NB4 (cell line): ENCODE measurements at regions not wholly inside any gene's neighbourhood (a gene's known extent, or its start where the extent isn't known, plus 50 kb on each side); places are given as distances from the start of the nearest gene placed in this dataset.

Experiments
- DNase-seq: peaks from one replicate; pipeline ENCODE4 v3.0.0; 2010; ENCODE audit warnings: low read depth
- H3K4me3 ChIP-seq: one replicate; pipeline ENCODE4 v1.5.1; 2011; ENCODE audit warnings: mild to moderate bottlenecking, low read depth, low read length, moderate library complexity
- MYC ChIP-seq: IDR thresholded peaks from 2 replicates; pipeline ENCODE4 v1.6.1; 2011; ENCODE audit warnings: low read depth, low read length
- POLR2A ChIP-seq: IDR thresholded peaks from 2 replicates; pipeline ENCODE4 v1.6.1; 2011; ENCODE audit warnings: mild to moderate bottlenecking; ENCODE audit not compliant: insufficient read length; ENCODE audit errors: extremely low read depth
- TF ChIP-seq, protein P1 (sequence below): IDR thresholded peaks from one replicate; pipeline ENCODE4 v1.5.1; 2012; ENCODE audit warnings: low read depth, low read length
- TF ChIP-seq, protein P2 (sequence below): IDR thresholded peaks from 2 replicates; pipeline ENCODE4 v1.6.1; 2011; ENCODE audit warnings: low read depth, low read length

DNA sequence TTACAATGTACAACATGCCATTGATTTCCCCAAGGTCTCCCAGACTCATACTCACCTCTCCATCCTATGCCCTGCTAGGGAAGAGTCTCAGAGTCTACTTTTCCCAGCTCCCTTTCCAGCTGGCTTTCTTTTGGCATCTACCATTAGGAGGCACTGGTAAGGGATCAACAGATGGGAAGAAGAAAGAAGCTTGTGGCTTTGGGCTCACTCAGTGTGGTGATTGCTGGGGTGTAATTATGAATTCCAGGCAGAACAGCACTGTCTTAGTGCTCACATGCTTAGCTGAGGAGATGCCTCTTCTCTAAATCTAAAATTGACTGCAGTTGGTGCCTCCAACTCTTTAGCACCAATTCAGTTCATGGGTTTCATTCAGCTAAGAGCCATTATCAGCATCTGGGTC, 330.0 kb downstream of the PSAT1 start:
- H3K4me3 ChIP-seq, result no peak overlapping the region
- no peak for DNase-seq
- no peak for TF ChIP-seq MYC
- TF ChIP-seq, protein P1, sequence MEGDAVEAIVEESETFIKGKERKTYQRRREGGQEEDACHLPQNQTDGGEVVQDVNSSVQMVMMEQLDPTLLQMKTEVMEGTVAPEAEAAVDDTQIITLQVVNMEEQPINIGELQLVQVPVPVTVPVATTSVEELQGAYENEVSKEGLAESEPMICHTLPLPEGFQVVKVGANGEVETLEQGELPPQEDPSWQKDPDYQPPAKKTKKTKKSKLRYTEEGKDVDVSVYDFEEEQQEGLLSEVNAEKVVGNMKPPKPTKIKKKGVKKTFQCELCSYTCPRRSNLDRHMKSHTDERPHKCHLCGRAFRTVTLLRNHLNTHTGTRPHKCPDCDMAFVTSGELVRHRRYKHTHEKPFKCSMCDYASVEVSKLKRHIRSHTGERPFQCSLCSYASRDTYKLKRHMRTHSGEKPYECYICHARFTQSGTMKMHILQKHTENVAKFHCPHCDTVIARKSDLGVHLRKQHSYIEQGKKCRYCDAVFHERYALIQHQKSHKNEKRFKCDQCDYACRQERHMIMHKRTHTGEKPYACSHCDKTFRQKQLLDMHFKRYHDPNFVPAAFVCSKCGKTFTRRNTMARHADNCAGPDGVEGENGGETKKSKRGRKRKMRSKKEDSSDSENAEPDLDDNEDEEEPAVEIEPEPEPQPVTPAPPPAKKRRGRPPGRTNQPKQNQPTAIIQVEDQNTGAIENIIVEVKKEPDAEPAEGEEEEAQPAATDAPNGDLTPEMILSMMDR, result no peak
- TF ChIP-seq POLR2A, result no peak
- TF ChIP-seq, protein P2, sequence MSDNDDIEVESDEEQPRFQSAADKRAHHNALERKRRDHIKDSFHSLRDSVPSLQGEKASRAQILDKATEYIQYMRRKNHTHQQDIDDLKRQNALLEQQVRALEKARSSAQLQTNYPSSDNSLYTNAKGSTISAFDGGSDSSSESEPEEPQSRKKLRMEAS, result no peak

DNA sequence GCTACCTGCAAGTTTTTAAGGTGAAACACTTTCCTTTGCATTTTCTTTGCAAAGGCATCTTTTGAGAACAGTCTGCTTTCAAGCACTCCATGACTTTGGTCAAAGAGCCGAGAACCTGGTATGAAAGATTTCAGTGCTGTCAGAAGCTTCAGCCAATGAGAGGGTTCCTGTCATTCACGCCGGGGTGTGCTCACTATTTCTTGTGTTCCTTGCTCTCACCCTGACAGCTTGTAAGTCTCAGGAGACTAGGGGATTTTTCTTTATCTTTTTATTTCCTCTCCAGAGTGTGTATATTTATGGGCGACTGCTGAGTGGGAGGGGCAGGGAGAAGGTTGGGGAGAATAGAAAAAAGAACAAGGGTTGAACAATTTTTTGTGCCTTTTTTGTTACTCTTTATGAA, 334.0 kb downstream of the PSAT1 start:
- TF ChIP-seq MYC, result no peak
- no peak for DNase-seq
- no peak overlapping the region for H3K4me3 ChIP-seq

DNA sequence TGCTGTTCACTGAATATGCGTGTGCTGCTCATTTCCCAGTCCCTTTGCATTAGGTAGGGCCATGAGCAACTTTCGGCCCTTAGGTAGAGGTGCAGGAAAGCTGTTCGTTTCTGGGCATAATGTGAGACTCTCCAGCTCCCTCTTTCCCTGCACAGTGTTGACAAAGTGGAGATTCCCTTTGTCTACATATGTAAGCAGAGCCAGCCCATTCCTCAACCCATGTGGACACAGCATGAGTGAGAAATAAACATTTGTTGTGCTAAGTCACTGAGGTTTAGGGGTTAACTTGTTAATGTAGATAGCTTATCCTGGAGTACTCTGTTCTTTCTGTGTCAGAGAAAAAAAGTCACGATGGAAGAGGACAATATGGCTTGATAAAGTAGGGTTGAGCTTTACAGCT, 343.8 kb downstream of the PSAT1 start:
- no peak for DNase-seq
- TF ChIP-seq, protein P1, result no peak
- TF ChIP-seq MYC, result no peak
- no peak for TF ChIP-seq POLR2A
- TF ChIP-seq, protein P2, result no peak
- no peak overlapping the region for H3K4me3 ChIP-seq

DNA sequence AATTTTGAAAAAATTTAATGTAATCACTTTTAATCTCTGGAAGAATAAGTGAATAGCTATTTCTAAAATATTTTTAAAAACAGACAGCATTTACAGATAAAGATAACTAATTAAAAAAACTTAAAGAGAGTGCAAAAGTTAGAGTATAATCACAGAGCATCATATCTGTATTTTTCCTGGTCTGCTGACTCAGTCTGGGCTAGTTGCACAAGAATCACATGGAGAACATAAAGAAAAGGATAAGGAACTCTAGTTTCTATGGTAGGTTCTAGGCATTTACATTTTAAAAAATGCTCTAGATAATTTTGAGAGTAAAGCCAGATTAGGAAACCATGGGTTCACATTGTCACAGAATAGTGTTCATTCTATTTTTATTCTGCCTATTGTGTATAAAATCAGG, 347.4 kb downstream of the PSAT1 start:
- no peak for DNase-seq
- H3K4me3 ChIP-seq, result no peak overlapping the region
- TF ChIP-seq, protein P2, result no peak
- TF ChIP-seq, protein P1, result no peak
- TF ChIP-seq MYC (no peak), POLR2A (no peak)

DNA sequence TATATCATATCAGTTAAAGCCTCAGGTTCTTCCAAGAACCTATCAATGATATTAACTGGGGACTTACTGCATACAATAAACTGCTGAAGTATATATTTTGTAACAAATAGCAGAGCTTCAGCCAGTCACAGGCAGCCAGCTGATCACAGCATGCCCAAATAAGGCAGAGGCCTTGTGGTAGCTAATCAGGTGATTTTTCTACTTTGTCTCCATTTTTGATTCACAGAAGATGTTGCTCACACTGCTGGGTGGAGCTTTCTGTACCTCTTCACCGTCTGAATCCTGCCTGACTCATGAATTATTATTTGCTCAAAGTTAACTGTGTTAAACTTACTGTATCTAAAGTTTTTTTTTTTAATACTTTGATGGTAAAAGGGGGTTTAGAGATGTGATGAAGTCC, 357.4 kb downstream of the PSAT1 start:
- DNase-seq, result no peak
- no peak overlapping the region for H3K4me3 ChIP-seq
- TF ChIP-seq, protein P2, result no peak
- TF ChIP-seq, protein P1, result no peak

DNA sequence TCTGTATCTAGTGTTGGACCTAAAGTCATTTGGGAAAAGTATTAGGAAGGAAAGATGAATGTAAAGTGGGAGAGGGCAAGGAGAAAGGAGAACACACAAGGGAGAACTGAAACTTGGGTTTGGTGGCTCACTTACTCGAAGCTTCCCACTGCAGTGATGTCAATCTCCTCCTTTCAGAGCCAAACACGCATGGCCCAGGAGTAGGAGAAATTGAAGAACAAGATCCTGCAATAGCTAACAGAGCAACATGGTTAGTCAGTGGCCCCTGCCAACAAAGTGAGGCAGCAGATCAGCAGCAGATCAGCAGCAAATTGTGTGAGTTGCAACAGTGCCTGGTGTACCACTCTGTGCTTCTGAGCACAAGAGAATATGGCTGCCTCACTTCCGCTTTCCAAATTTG, 366.4 kb downstream of the PSAT1 start:
- TF ChIP-seq MYC (no peak), POLR2A (no peak)
- TF ChIP-seq, protein P2, result no peak
- TF ChIP-seq, protein P1, result no peak
- DNase-seq, result no peak
- no peak overlapping the region for H3K4me3 ChIP-seq
